Dendritic cell treated with granulocyte-macrophage colony-stimulating factor and Interleukin-4, amounts not matched to agents 40 ng/mL and 50 ng/mL, for 4 days (primary cell): ENCODE measurements at regions not wholly inside any gene's neighbourhood (a gene's known extent, or its start where the extent isn't known, plus 50 kb on each side); places are given as distances from the start of the nearest gene placed in this dataset.
"Not testable (repeated sequence)": the region's sequence is repeated elsewhere in the genome, so short reads cannot be mapped to it uniquely, and the experiment has no call there.

Experiments used
- H3K27ac Mint-ChIP-seq: one replicate; pipeline ENCODE4 v1.8.0; 2022; ENCODE audit warnings: mild to moderate bottlenecking, mixed read lengths
- H3K27me3 Mint-ChIP-seq: one replicate; pipeline ENCODE4 v1.8.0; 2022; ENCODE audit warnings: mild to moderate bottlenecking, mixed read lengths
- H3K36me3 Mint-ChIP-seq: one replicate; pipeline ENCODE4 v1.8.0; 2022; ENCODE audit warnings: low read depth, mixed read lengths
- H3K4me1 Mint-ChIP-seq: one replicate; pipeline ENCODE4 v1.8.0; 2022; ENCODE audit warnings: low read depth, mixed read lengths
- H3K4me3 Mint-ChIP-seq: one replicate; pipeline ENCODE4 v1.8.0; 2022; ENCODE audit warnings: mild to moderate bottlenecking, moderate library complexity, mixed read lengths
- H3K9me3 Mint-ChIP-seq: one replicate; pipeline ENCODE4 v1.8.0; 2022; ENCODE audit warnings: mixed read lengths
- intact Hi-C: fragments of 100-400 bp; cut with micrococcal nuclease; formaldehyde crosslinking; loops from one replicate; pipeline ENCODE4 v1.15.0; 2022

DNA sequence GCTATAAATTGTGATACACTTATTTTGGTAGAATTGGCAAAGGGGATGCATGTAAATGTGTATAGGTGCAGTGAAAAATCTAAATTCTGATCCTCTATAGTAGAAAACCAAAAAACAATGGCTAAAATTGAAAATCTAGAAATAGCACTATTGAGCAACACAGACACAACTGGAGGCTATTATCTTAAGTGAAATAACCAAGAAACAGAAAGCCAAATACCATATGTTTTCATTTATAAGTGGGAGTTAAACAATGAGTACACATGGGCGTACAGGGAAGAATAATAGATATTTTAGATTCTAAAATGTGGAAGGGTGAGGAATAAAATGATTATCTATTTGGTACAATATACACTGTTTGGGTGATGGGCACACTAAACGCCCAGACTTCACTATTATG is 183.2 kb upstream of the TUSC1 start:
- H3K9me3 Mint-ChIP-seq, result no peaks in the 10 kb centered on the region
- H3K36me3 Mint-ChIP-seq, result no peaks in the 10 kb centered on the region
- H3K27ac Mint-ChIP-seq, result no peak overlapping the region
- H3K4me3 Mint-ChIP-seq, result no peak overlapping the region
- intact Hi-C loops, result no loop called here
- no peaks in the 10 kb centered on the region for H3K27me3 Mint-ChIP-seq
- H3K4me1 Mint-ChIP-seq, result no peaks in the 10 kb centered on the region

DNA sequence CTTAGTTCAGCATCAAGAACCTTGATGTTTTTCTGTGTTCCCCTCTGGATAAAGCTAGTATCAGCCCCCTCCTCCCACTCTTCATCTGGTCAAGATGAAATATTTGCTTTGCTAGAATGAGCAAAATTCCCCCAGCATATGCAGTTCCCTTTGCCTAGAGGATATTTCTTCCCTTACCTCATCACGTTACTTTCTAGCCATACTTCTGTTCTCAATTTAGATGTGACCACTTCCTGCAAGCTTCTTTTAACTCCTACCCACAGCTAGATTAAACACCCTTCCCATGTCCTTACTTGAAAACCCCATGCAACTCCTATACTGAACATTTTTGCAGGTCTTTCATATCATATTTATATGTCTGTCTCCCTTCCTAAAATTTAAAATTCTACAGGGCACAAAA is 178.9 kb upstream of the TUSC1 start:
- intact Hi-C loops, result no loop called here
- no peaks in the 10 kb centered on the region for H3K36me3 Mint-ChIP-seq
- H3K27ac Mint-ChIP-seq, result no peak overlapping the region
- H3K4me3 Mint-ChIP-seq, result no peak overlapping the region
- peaks cover 22% of the 10 kb centered on the region for H3K9me3 Mint-ChIP-seq
- no peaks in the 10 kb centered on the region for H3K4me1 Mint-ChIP-seq
- H3K27me3 Mint-ChIP-seq, result no peaks in the 10 kb centered on the region

- Mint-ChIP-seq H3K36me3 (no peaks in the 10 kb centered on the region), H3K4me3 (no peak overlapping the region), H3K4me1 (no peaks in the 10 kb centered on the region), H3K9me3 (peaks cover 53% of the 10 kb centered on the region), H3K27ac (no peak overlapping the region), H3K27me3 (no peaks in the 10 kb centered on the region)
- intact Hi-C loops, result no loop called here
Measured at GRCh38 chr9:25850803-25851202, 172.6 kb upstream of the TUSC1 start.

GRCh38 chr9:25845867-25846266 is 167.6 kb upstream of the TUSC1 start:
- peaks cover 29% of the 10 kb centered on the region for H3K9me3 Mint-ChIP-seq
- intact Hi-C loops, result no loop called here
- no peaks in the 10 kb centered on the region for H3K27me3 Mint-ChIP-seq

DNA sequence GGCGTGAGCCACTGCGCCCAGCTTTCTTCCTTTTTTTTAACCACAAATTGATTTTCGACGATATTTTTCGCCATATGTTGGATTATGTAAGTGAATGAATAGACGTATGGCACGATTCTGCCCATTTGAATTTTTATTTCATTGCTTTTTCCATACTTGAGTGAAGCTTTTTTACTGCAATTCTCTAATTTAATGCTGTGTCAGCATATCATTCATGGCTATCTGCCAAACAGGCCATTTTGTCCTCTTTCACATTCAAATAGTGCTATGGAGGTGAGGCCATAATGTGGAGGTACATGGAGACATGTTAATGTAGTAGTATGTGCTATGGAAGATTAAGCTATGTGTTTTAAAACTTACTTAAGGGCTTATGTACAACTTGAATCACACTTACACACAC is 152.1 kb upstream of the TUSC1 start:
- Mint-ChIP-seq H3K4me3 (no peak overlapping the region), H3K27me3 (no peaks in the 10 kb centered on the region), H3K9me3 (peaks cover 52% of the 10 kb centered on the region), H3K4me1 (no peaks in the 10 kb centered on the region), H3K36me3 (no peaks in the 10 kb centered on the region), H3K27ac (no peak overlapping the region)
- intact Hi-C loops, result no loop called here

More at GRCh38 chr9:25845867-25846266, 167.6 kb upstream of the TUSC1 start:
- Mint-ChIP-seq H3K36me3 (no peaks in the 10 kb centered on the region), H3K4me1 (no peaks in the 10 kb centered on the region), H3K27ac (no peak overlapping the region), H3K4me3 (no peak overlapping the region)

DNA sequence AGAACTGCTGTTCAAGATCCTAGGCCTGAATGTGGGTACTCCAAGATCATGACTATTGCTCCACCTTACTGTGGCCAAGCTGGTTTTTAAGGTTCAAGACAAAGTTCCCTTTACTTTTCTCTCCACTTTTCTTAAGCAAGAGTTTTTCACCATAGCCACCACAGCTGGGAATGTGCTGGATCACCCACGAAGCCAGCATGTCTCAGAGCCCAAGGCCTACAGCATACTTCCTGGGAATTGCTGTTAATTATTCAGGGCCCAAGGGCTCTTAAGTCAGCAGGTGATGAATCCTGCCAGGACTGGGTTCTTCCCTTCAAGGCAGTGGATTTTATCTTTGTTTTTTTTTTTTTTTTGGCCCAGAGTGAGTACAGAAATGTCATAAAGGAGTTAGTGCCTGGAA is 149.4 kb upstream of the TUSC1 start:
- H3K9me3 Mint-ChIP-seq, result peaks cover 79% of the 10 kb centered on the region
- no peaks in the 10 kb centered on the region for H3K36me3 Mint-ChIP-seq
- no peak overlapping the region for H3K27ac Mint-ChIP-seq
- H3K27me3 Mint-ChIP-seq, result no peaks in the 10 kb centered on the region
- intact Hi-C loops, result no loop called here
- no peaks in the 10 kb centered on the region for H3K4me1 Mint-ChIP-seq
- H3K4me3 Mint-ChIP-seq, result no peak overlapping the region

DNA sequence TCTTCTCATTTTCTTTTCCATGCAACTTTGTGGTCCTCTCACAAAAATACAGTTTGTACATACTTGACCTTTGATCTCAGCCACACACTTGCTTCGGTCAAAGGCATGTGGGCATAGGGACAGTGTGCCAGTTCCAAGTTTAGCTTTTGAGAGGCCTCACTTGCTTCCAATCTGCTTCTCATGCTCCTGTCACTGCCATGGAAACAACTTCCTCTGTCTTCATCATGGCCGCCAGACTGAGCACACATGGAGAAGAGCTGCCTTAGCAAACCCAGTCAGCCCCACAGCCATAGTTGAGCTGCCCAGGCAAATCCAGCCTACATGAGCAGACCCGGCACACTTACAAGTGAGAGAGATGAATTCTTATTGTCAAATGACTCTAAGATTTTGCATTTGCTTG is 138.2 kb upstream of the TUSC1 start:
- Mint-ChIP-seq H3K4me3 (no peak overlapping the region), H3K27ac (no peak overlapping the region), H3K4me1 (no peaks in the 10 kb centered on the region), H3K36me3 (no peaks in the 10 kb centered on the region), H3K9me3 (peaks cover 9% of the 10 kb centered on the region), H3K27me3 (no peaks in the 10 kb centered on the region)
- intact Hi-C loops, result no loop called here

- Mint-ChIP-seq H3K36me3 (no peaks in the 10 kb centered on the region), H3K27me3 (no peaks in the 10 kb centered on the region), H3K27ac (no peak overlapping the region), H3K4me1 (no peaks in the 10 kb centered on the region), H3K4me3 (no peak overlapping the region), H3K9me3 (peaks cover 21% of the 10 kb centered on the region)
- intact Hi-C loops, result no loop called here
Measured at GRCh38 chr9:25814023-25814422, 135.8 kb upstream of the TUSC1 start.

- Mint-ChIP-seq H3K36me3 (no peaks in the 10 kb centered on the region), H3K4me1 (no peaks in the 10 kb centered on the region), H3K27me3 (no peaks in the 10 kb centered on the region), H3K27ac (no peak overlapping the region), H3K4me3 (no peak overlapping the region), H3K9me3 (peaks cover 21% of the 10 kb centered on the region)
- intact Hi-C loops, result no loop called here
Measured at GRCh38 chr9:25813478-25813877, 135.2 kb upstream of the TUSC1 start.

DNA sequence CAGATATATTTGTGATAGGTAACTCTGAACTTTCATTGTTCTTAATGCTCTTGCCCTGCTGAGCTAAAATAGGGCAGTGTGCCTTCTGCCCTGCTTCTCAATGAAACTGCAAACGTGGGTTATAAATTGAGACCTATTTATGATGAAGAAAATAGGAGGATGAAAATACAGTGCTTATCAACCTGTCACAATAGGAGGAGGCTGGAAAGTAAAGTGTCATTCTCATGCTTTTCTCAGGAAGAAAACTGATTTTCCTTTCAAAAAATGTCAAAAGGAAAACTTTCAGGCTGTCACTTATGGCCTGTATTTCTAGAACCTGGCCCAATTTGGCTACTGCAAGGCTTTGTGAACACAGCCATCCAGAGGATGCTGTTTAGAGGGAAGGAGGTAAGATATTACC is 130.3 kb upstream of the TUSC1 start:
- no peaks in the 10 kb centered on the region for H3K4me1 Mint-ChIP-seq
- H3K27ac Mint-ChIP-seq, result no peak overlapping the region
- no peaks in the 10 kb centered on the region for H3K27me3 Mint-ChIP-seq
- no peak overlapping the region for H3K4me3 Mint-ChIP-seq
- H3K9me3 Mint-ChIP-seq, result peaks cover 52% of the 10 kb centered on the region
- intact Hi-C loops, result no loop called here
- no peaks in the 10 kb centered on the region for H3K36me3 Mint-ChIP-seq

GRCh38 chr9:25804856-25805255 is 126.6 kb upstream of the TUSC1 start:
- intact Hi-C loops, result no loop called here
- H3K27ac Mint-ChIP-seq, result no peak overlapping the region
- H3K9me3 Mint-ChIP-seq, result peaks cover 48% of the 10 kb centered on the region
- no peaks in the 10 kb centered on the region for H3K36me3 Mint-ChIP-seq
- no peaks in the 10 kb centered on the region for H3K4me1 Mint-ChIP-seq
- H3K27me3 Mint-ChIP-seq, result no peaks in the 10 kb centered on the region
- H3K4me3 Mint-ChIP-seq, result no peak overlapping the region

DNA sequence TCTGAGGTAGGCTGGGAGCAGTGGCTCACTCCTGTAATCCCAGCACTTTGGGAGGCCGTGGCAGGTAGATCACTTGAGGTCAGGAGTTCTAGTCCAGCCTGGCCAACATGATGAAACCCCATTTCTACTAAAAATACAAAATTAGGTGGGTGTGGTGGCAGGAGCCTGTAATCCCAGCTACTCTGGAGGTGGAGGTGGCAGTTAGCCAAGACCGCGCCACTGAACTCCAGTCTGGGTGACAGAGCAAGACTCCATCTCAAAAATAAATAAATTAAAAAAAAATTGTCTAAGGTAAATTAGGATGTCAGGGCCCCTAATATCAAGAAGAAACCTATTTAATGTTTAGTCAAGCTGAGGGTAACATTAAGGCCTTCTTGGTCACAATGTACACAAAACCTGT is 123.7 kb upstream of the TUSC1 start:
- H3K4me3 Mint-ChIP-seq, H3K36me3 Mint-ChIP-seq, H3K27ac Mint-ChIP-seq, H3K27me3 Mint-ChIP-seq, H3K4me1 Mint-ChIP-seq, intact Hi-C loops: not testable (repeated sequence)
- H3K9me3 Mint-ChIP-seq, result peaks cover 53% of the 10 kb centered on the region

- no peaks in the 10 kb centered on the region for H3K4me1 Mint-ChIP-seq
- no peak overlapping the region for H3K27ac Mint-ChIP-seq
- H3K4me3 Mint-ChIP-seq, result no peak overlapping the region
- no peaks in the 10 kb centered on the region for H3K9me3 Mint-ChIP-seq
- intact Hi-C loops, result no loop called here
- H3K27me3 Mint-ChIP-seq, result no peaks in the 10 kb centered on the region
- H3K36me3 Mint-ChIP-seq, result no peaks in the 10 kb centered on the region
Measured at GRCh38 chr9:25773805-25774204, 95.6 kb upstream of the TUSC1 start.

DNA sequence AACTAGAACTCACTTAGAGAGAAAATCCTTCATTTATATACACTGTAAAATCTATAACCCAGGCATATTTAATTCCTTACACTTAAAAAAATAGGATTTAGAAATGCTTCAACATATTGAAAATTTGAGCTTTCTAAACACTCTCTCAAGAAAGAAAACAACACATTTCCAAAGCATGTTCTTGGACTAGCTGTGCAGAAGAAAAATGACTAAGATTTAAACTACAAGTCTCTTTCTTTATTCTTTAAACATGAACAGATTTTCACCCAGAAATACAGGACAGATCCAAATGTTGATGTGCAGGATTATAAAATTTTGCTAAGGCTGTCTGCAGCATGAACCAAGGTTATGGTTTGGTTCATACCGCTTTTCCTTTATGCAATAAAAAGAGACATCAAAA is 77.7 kb upstream of the TUSC1 start:
- no peak overlapping the region for H3K27ac Mint-ChIP-seq
- H3K4me3 Mint-ChIP-seq, result no peak overlapping the region
- H3K9me3 Mint-ChIP-seq, result peaks cover 12% of the 10 kb centered on the region
- H3K4me1 Mint-ChIP-seq, result no peaks in the 10 kb centered on the region
- no peaks in the 10 kb centered on the region for H3K27me3 Mint-ChIP-seq
- intact Hi-C loops, result no loop called here
- no peaks in the 10 kb centered on the region for H3K36me3 Mint-ChIP-seq

- no peaks in the 10 kb centered on the region for H3K27me3 Mint-ChIP-seq
- intact Hi-C loops, result no loop called here
- no peaks in the 10 kb centered on the region for H3K36me3 Mint-ChIP-seq
- peaks cover 6% of the 10 kb centered on the region for H3K9me3 Mint-ChIP-seq
- no peak overlapping the region for H3K4me3 Mint-ChIP-seq
- H3K27ac Mint-ChIP-seq, result no peak overlapping the region
- H3K4me1 Mint-ChIP-seq, result no peaks in the 10 kb centered on the region
Measured at GRCh38 chr9:25752398-25752797, 74.2 kb upstream of the TUSC1 start.

DNA sequence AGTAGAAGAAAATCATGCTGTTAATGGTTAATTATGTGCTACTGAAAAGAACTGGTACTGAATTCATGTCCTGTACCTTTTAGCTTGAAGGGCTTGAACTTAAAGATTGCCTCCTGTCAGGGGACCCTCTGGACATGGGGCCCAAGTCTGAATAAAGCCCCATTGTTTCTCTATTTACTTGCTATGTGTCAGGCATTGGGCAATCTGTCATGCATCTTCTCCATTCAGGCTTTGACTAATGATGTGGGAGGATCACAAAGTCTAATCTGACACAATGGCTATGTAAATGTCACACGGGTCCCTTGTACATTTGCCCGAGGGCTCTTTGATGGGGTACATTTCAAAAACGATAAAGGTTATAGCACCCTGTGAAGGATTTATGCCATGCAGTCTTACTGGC is 64.0 kb upstream of the TUSC1 start:
- Mint-ChIP-seq H3K27ac (no peak overlapping the region), H3K4me1 (no peaks in the 10 kb centered on the region), H3K4me3 (no peak overlapping the region), H3K36me3 (no peaks in the 10 kb centered on the region), H3K9me3 (no peaks in the 10 kb centered on the region), H3K27me3 (no peaks in the 10 kb centered on the region)
- intact Hi-C loops, result no loop called here
